ENCODE measurements at regions not wholly inside any gene's neighbourhood (a gene's known extent, or its start where the extent isn't known, plus 50 kb on each side); places are given as distances from the start of the nearest gene placed in this dataset.
"Not testable (repeated sequence)": the region's sequence is repeated elsewhere in the genome, so short reads cannot be mapped to it uniquely, and the experiment has no call there.

GRCh38 chr7:114364151-114364550, 50.5 kb upstream of the FOXP2 start:
- Mint-ChIP-seq H3K4me3 (no peak overlapping the region), H3K27ac (no peak overlapping the region), H3K4me1 (no peaks in the 10 kb centered on the region), H3K36me3 (no peaks in the 10 kb centered on the region), H3K27me3 (no peaks in the 10 kb centered on the region), H3K9me3 (peaks cover 3% of the 10 kb centered on the region)
- no peak for DNase-seq

- Mint-ChIP-seq H3K27ac (no peak overlapping the region), H3K4me3 (no peak overlapping the region), H3K27me3 (no peaks in the 10 kb centered on the region), H3K36me3 (no peaks in the 10 kb centered on the region), H3K4me1 (no peaks in the 10 kb centered on the region), H3K9me3 (peaks cover 3% of the 10 kb centered on the region)
- no peak for DNase-seq
These were observed 51.3 kb upstream of the FOXP2 start for GRCh38 chr7:114363292-114363691.

- Mint-ChIP-seq H3K27ac (no peak overlapping the region), H3K4me3 (no peak overlapping the region), H3K4me1 (no peaks in the 10 kb centered on the region), H3K9me3 (peaks cover 3% of the 10 kb centered on the region), H3K27me3 (no peaks in the 10 kb centered on the region), H3K36me3 (no peaks in the 10 kb centered on the region)
- DNase-seq = no peak
These were observed 55.7 kb upstream of the FOXP2 start for GRCh38 chr7:114358911-114359310.

GRCh38 chr7:114356133-114356532, 58.5 kb upstream of the FOXP2 start:
- H3K27me3 Mint-ChIP-seq = no peaks in the 10 kb centered on the region
- no peaks in the 10 kb centered on the region for H3K36me3 Mint-ChIP-seq
- DNase-seq = no peak
- H3K9me3 Mint-ChIP-seq = peaks cover 3% of the 10 kb centered on the region
- no peaks in the 10 kb centered on the region for H3K4me1 Mint-ChIP-seq
- no peak overlapping the region for H3K27ac Mint-ChIP-seq
- H3K4me3 Mint-ChIP-seq = no peak overlapping the region

GRCh38 chr7:114354306-114354705, 60.3 kb upstream of the FOXP2 start:
- Mint-ChIP-seq H3K27me3 (no peaks in the 10 kb centered on the region), H3K4me1 (no peaks in the 10 kb centered on the region), H3K4me3 (no peak overlapping the region), H3K27ac (no peak overlapping the region), H3K36me3 (no peaks in the 10 kb centered on the region), H3K9me3 (no peaks in the 10 kb centered on the region)
- no peak for DNase-seq

- H3K9me3 Mint-ChIP-seq = no peaks in the 10 kb centered on the region
- DNase-seq = no peak
- H3K36me3 Mint-ChIP-seq = no peaks in the 10 kb centered on the region
- H3K4me3 Mint-ChIP-seq = no peak overlapping the region
- no peaks in the 10 kb centered on the region for H3K4me1 Mint-ChIP-seq
- no peaks in the 10 kb centered on the region for H3K27me3 Mint-ChIP-seq
- no peak overlapping the region for H3K27ac Mint-ChIP-seq
These were observed 69.1 kb upstream of the FOXP2 start for GRCh38 chr7:114345494-114345893.

GRCh38 chr7:114343949-114344708, 70.5 kb upstream of the FOXP2 start:
- Mint-ChIP-seq H3K27ac (no peak overlapping the region), H3K9me3 (no peaks in the 10 kb centered on the region), H3K4me3 (no peak overlapping the region), H3K4me1 (no peaks in the 10 kb centered on the region), H3K27me3 (no peaks in the 10 kb centered on the region), H3K36me3 (no peaks in the 10 kb centered on the region)
- no peak for DNase-seq

- no peak overlapping the region for H3K27ac Mint-ChIP-seq
- no peak overlapping the region for H3K4me3 Mint-ChIP-seq
- no peak for DNase-seq
- H3K4me1 Mint-ChIP-seq = no peaks in the 10 kb centered on the region
- no peaks in the 10 kb centered on the region for H3K9me3 Mint-ChIP-seq
- H3K27me3 Mint-ChIP-seq = no peaks in the 10 kb centered on the region
- no peaks in the 10 kb centered on the region for H3K36me3 Mint-ChIP-seq
These were observed 72.0 kb upstream of the FOXP2 start for GRCh38 chr7:114342431-114343179.

GRCh38 chr7:114341648-114342047, 73.0 kb upstream of the FOXP2 start:
- no peak overlapping the region for H3K27ac Mint-ChIP-seq
- H3K36me3 Mint-ChIP-seq = no peaks in the 10 kb centered on the region
- H3K9me3 Mint-ChIP-seq = no peaks in the 10 kb centered on the region
- no peak for DNase-seq
- no peaks in the 10 kb centered on the region for H3K4me1 Mint-ChIP-seq
- no peak overlapping the region for H3K4me3 Mint-ChIP-seq
- no peaks in the 10 kb centered on the region for H3K27me3 Mint-ChIP-seq

GRCh38 chr7:114334989-114335388, 79.6 kb upstream of the FOXP2 start:
- no peaks in the 10 kb centered on the region for H3K9me3 Mint-ChIP-seq
- H3K27me3 Mint-ChIP-seq = no peaks in the 10 kb centered on the region
- no peaks in the 10 kb centered on the region for H3K36me3 Mint-ChIP-seq
- no peaks in the 10 kb centered on the region for H3K4me1 Mint-ChIP-seq
- no peak overlapping the region for H3K4me3 Mint-ChIP-seq
- DNase-seq = no peak
- no peak overlapping the region for H3K27ac Mint-ChIP-seq

- H3K36me3 Mint-ChIP-seq, H3K27ac Mint-ChIP-seq, H3K9me3 Mint-ChIP-seq, H3K4me3 Mint-ChIP-seq, DNase-seq, H3K4me1 Mint-ChIP-seq, H3K27me3 Mint-ChIP-seq: not testable (repeated sequence)
These were observed 85.2 kb upstream of the FOXP2 start for GRCh38 chr7:114329458-114329857.

GRCh38 chr7:114317450-114318098, 97.0 kb upstream of the FOXP2 start:
- H3K4me3 Mint-ChIP-seq = no peak overlapping the region
- no peaks in the 10 kb centered on the region for H3K9me3 Mint-ChIP-seq
- no peaks in the 10 kb centered on the region for H3K36me3 Mint-ChIP-seq
- no peaks in the 10 kb centered on the region for H3K4me1 Mint-ChIP-seq
- no peak for DNase-seq
- no peak overlapping the region for H3K27ac Mint-ChIP-seq
- H3K27me3 Mint-ChIP-seq = no peaks in the 10 kb centered on the region

- Mint-ChIP-seq H3K4me1 (no peaks in the 10 kb centered on the region), H3K9me3 (no peaks in the 10 kb centered on the region), H3K4me3 (no peak overlapping the region), H3K27ac (no peak overlapping the region), H3K27me3 (no peaks in the 10 kb centered on the region), H3K36me3 (no peaks in the 10 kb centered on the region)
- no peak for DNase-seq
These were observed 102.0 kb upstream of the FOXP2 start for GRCh38 chr7:114312649-114313048.

GRCh38 chr7:114310345-114311110, 104.1 kb upstream of the FOXP2 start:
- Mint-ChIP-seq H3K9me3 (no peaks in the 10 kb centered on the region), H3K4me3 (no peak overlapping the region), H3K27ac (no peak overlapping the region), H3K27me3 (no peaks in the 10 kb centered on the region), H3K36me3 (no peaks in the 10 kb centered on the region), H3K4me1 (no peaks in the 10 kb centered on the region)
- DNase-seq = no peak

- Mint-ChIP-seq H3K27ac (no peak overlapping the region), H3K4me3 (no peak overlapping the region), H3K36me3 (no peaks in the 10 kb centered on the region), H3K4me1 (no peaks in the 10 kb centered on the region), H3K27me3 (no peaks in the 10 kb centered on the region), H3K9me3 (no peaks in the 10 kb centered on the region)
- DNase-seq = no peak
These were observed 104.9 kb upstream of the FOXP2 start for GRCh38 chr7:114309729-114310128.
